ENCODE measurements at regions not wholly inside any gene's neighbourhood (a gene's known extent, or its start where the extent isn't known, plus 50 kb on each side); places are given as distances from the start of the nearest gene placed in this dataset.

DNA sequence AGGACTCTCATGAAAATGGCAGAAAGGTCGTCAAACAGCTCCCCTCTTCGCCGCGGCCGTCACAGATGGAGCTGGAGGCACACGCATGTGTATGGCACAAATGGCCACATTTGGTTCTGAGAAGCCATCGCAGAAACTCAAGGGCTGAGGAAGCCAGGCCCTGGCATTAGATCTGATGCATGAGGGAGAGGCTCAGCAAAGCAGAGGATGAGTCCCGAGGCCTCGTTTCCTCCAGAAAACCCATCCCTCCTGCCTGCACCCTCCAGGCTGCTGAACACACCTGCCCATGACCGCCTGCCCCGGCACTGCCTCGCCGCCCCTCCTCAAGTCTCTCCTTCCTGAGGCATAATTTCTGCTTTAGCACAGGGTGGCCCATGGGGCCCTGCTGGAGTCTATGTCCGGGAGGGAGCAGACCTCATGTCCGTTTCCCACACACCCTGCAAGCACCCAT is 240.3 kb downstream of the DLL1 start:
- TF ChIP-seq, protein P1, sequence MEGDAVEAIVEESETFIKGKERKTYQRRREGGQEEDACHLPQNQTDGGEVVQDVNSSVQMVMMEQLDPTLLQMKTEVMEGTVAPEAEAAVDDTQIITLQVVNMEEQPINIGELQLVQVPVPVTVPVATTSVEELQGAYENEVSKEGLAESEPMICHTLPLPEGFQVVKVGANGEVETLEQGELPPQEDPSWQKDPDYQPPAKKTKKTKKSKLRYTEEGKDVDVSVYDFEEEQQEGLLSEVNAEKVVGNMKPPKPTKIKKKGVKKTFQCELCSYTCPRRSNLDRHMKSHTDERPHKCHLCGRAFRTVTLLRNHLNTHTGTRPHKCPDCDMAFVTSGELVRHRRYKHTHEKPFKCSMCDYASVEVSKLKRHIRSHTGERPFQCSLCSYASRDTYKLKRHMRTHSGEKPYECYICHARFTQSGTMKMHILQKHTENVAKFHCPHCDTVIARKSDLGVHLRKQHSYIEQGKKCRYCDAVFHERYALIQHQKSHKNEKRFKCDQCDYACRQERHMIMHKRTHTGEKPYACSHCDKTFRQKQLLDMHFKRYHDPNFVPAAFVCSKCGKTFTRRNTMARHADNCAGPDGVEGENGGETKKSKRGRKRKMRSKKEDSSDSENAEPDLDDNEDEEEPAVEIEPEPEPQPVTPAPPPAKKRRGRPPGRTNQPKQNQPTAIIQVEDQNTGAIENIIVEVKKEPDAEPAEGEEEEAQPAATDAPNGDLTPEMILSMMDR (IDR thresholded peaks at IDR 0.05) = no peak
- TF ChIP-seq POLR2AphosphoS5 (IDR thresholded peaks at IDR 0.05) (no peak), POLR2A (IDR thresholded peaks at IDR 0.05) (no peak)
